ENCODE measurements at regions not wholly inside any gene's neighbourhood (a gene's known extent, or its start where the extent isn't known, plus 50 kb on each side); places are given as distances from the start of the nearest gene placed in this dataset.

DNA sequence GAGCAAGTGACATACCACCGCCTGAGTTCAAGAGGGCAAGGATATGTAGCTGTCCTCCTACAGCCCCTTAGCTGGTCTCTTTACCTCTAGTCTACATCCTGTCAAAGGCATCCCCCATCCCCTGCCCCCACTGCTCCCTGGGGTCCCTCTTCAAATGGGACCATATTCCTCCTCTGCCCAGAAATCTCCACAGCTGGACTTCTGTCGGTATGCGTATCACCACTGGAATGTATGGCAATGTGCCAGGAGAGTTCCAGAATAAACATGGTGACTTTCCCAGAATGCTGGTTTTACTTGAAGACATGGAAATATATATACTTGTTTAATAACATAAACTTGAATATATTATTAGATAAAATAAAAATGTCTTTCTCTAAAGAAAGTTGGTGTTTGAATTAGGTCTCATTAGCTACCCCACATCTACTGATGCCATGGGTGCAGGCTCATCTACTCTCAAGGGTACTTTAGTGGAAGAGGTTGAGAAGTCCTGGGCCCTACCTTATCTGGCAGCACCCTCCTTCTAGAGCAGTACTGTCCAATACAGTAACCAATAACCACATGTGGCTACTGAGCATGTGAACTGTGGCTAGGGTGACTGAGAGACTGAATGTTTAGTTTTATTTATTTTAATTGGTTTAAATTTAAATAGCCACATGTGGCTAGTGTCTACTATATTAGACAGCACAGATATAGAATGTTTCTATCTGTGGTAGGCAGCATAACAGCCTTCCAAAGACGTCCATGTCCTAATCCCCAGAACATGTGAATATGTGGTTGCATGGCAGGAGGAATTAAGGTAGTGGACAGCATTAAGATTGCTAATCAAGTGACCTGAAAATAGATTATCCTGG, 181.7 kb upstream of the SLC30A5 start:
- Histone ChIP-seq H3K4me3 (ENCODE audit: severe bottlenecking) (no peak overlapping the region), H3K9me3 (ENCODE audit: severe bottlenecking) (no peaks in the 10 kb centered on the region), H3K4me1 (ENCODE audit: insufficient read depth, poor library complexity, severe bottlenecking) (no peaks in the 10 kb centered on the region), H3K27me3 (ENCODE audit: insufficient read depth, poor library complexity, severe bottlenecking) (no peaks in the 10 kb centered on the region), H3K36me3 (ENCODE audit: low read depth) (no peaks in the 10 kb centered on the region), H3K27ac (ENCODE audit: poor library complexity, severe bottlenecking) (no peak overlapping the region)
- DNase-seq (ENCODE audit: low spot score) (no peak), ATAC-seq (ENCODE audit: low read depth) (peak; percentile 60; the same call in 2 of the 3 replicates)
- TF ChIP-seq, protein P1, sequence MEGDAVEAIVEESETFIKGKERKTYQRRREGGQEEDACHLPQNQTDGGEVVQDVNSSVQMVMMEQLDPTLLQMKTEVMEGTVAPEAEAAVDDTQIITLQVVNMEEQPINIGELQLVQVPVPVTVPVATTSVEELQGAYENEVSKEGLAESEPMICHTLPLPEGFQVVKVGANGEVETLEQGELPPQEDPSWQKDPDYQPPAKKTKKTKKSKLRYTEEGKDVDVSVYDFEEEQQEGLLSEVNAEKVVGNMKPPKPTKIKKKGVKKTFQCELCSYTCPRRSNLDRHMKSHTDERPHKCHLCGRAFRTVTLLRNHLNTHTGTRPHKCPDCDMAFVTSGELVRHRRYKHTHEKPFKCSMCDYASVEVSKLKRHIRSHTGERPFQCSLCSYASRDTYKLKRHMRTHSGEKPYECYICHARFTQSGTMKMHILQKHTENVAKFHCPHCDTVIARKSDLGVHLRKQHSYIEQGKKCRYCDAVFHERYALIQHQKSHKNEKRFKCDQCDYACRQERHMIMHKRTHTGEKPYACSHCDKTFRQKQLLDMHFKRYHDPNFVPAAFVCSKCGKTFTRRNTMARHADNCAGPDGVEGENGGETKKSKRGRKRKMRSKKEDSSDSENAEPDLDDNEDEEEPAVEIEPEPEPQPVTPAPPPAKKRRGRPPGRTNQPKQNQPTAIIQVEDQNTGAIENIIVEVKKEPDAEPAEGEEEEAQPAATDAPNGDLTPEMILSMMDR (IDR thresholded peaks at IDR 0.05; ENCODE audit: poor library complexity, severe bottlenecking) = no peak

DNA sequence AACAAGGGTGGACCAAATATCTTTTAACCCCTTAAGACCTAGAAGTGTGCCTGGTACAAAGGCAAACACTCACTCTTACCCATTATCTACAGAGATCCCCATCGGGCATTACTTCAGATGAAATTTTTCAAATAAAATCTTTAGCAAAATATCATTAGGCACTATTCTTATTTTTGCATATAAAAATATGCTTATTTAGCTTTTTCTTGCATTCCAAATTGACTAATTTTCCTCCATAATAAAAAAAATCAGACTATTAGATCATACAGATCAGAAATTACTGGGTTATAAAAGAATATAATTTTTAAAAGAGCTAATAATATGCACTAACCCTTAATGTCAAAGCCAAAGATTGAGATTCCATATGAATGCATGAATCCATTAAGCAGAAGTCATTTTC, 178.7 kb upstream of the SLC30A5 start:
- Histone ChIP-seq H3K27me3 (ENCODE audit: insufficient read depth, poor library complexity, severe bottlenecking) (no peaks in the 10 kb centered on the region), H3K9me3 (ENCODE audit: severe bottlenecking) (no peaks in the 10 kb centered on the region), H3K36me3 (ENCODE audit: low read depth) (no peaks in the 10 kb centered on the region), H3K4me3 (ENCODE audit: severe bottlenecking) (no peak overlapping the region), H3K27ac (ENCODE audit: poor library complexity, severe bottlenecking) (no peak overlapping the region), H3K4me1 (ENCODE audit: insufficient read depth, poor library complexity, severe bottlenecking) (no peaks in the 10 kb centered on the region)
- DNase-seq (ENCODE audit: low spot score) (no peak), ATAC-seq (ENCODE audit: low read depth) (no peak)
- TF ChIP-seq, protein P1 (IDR thresholded peaks at IDR 0.05; ENCODE audit: poor library complexity, severe bottlenecking) = no peak

DNA sequence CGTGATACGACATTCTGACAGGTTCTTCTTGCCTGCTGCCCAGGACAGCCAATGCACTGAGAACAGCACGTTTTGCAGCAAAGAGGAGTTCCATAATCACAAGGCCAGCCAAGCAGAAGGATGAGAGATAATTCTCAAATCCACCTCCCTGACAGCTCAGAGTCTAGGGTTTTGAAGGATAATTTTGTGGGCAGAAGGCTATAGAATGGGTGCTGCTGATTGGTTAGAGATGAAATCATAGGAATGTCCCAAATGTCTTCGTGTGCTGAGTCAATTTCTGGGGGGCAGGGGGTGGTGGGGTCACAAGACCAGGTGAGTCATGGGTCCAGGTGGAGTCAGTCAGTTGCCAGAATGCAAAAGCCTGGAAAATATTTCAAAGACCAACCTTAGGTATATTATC, 175.5 kb upstream of the SLC30A5 start:
- DNase-seq (ENCODE audit: low spot score) = no peak
- Histone ChIP-seq H3K9me3 (ENCODE audit: severe bottlenecking) (no peaks in the 10 kb centered on the region), H3K27me3 (ENCODE audit: insufficient read depth, poor library complexity, severe bottlenecking) (no peaks in the 10 kb centered on the region), H3K4me3 (ENCODE audit: severe bottlenecking) (no peak overlapping the region), H3K36me3 (ENCODE audit: low read depth) (no peaks in the 10 kb centered on the region), H3K27ac (ENCODE audit: poor library complexity, severe bottlenecking) (no peak overlapping the region), H3K4me1 (ENCODE audit: insufficient read depth, poor library complexity, severe bottlenecking) (no peaks in the 10 kb centered on the region)
- TF ChIP-seq, protein P1 (IDR thresholded peaks at IDR 0.05; ENCODE audit: poor library complexity, severe bottlenecking) = no peak
- no peak; the same call in 2 of the 3 replicates for ATAC-seq (ENCODE audit: low read depth)

DNA sequence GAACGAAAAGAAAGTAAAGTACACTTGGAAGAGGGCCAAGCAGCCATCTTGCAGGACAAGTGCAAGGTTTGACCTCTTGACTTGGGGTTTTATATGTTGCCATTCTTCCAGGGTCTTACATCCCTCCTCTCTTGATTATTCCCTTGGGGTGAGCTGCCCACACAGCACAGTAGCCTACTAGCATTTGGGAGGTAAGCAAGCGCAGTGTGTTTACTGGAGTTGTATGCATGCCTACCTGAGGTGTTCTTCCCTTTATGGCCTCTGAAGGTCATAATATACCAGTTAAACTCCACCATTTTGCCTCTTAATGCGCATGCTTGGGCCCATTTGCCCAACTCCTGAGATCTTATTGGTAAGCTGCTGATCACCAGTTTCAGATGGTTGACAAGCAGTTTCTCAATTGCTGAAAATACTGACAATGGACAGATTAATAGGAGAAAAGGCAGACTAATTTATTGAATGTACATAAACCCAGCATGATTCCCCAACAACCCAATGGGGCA, 173.8 kb upstream of the SLC30A5 start:
- TF ChIP-seq, protein P1 (IDR thresholded peaks at IDR 0.05; ENCODE audit: poor library complexity, severe bottlenecking) = no peak
- Histone ChIP-seq H3K27me3 (ENCODE audit: insufficient read depth, poor library complexity, severe bottlenecking) (no peaks in the 10 kb centered on the region), H3K36me3 (ENCODE audit: low read depth) (no peaks in the 10 kb centered on the region), H3K9me3 (ENCODE audit: severe bottlenecking) (no peaks in the 10 kb centered on the region), H3K4me1 (ENCODE audit: insufficient read depth, poor library complexity, severe bottlenecking) (no peaks in the 10 kb centered on the region), H3K27ac (ENCODE audit: poor library complexity, severe bottlenecking) (no peak overlapping the region), H3K4me3 (ENCODE audit: severe bottlenecking) (no peak overlapping the region)
- ATAC-seq (ENCODE audit: low read depth) (no peak), DNase-seq (ENCODE audit: low spot score) (no peak)

DNA sequence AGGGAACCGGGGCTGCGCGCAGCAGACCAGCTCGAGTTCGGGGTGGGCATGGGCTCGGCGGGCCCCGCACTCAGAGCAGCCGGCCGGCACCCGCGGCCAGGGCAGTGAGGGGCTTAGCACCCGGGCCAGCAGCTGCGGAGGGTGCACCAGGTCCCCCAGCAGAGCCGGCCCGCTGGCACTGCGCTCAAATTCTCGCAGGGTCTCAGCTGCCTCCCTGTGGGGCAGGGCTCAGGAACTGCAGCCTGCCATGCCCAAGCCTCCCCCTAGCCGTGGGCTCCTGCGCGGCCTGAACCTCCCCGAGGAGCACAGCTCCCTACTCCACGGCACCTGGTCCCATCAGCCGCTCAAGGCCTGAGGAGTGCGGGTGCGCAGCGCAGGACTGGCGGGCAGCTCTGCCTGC, 172.9 kb upstream of the SLC30A5 start:
- Histone ChIP-seq H3K9me3 (ENCODE audit: severe bottlenecking) (no peaks in the 10 kb centered on the region), H3K27ac (ENCODE audit: poor library complexity, severe bottlenecking) (no peak overlapping the region), H3K4me1 (ENCODE audit: insufficient read depth, poor library complexity, severe bottlenecking) (no peaks in the 10 kb centered on the region), H3K27me3 (ENCODE audit: insufficient read depth, poor library complexity, severe bottlenecking) (no peaks in the 10 kb centered on the region), H3K36me3 (ENCODE audit: low read depth) (no peaks in the 10 kb centered on the region), H3K4me3 (ENCODE audit: severe bottlenecking) (no peak overlapping the region)
- ATAC-seq (ENCODE audit: low read depth) = no peak
- DNase-seq (ENCODE audit: low spot score) = no peak
- TF ChIP-seq, protein P1 (IDR thresholded peaks at IDR 0.05; ENCODE audit: poor library complexity, severe bottlenecking) = no peak
